NOMO-1 (cell line): ENCODE measurements at regions not wholly inside any gene's neighbourhood (a gene's known extent, or its start where the extent isn't known, plus 50 kb on each side); places are given as distances from the start of the nearest gene placed in this dataset.

Source experiments
- DNase-seq, 2 experiments: peaks; one replicate each; lab custom pipeline; 2025; ENCODE audit not compliant: unreplicated experiment in 2 of 2; lab: John Stamatoyannopoulos, UW

DNA sequence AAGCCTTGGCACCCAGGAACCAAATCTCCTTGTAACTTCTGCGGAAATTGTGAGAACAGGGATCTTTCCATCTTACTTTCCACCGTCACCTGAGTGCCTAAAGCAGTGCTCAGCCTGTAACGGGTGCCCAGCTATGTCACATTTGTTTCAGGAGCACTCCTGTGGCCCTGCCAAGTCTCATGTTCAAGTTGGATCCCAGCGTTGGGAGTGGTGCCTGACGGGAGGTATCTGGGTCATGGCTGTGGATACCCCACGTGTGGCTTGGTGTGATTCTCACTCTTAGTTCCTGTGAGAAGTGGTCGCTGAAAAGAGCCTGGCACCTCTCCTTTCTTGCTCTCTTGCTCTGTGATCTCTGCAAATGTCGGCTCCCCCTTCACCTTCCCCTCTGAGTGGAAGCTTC, 114.9 kb downstream of the UQCRFS1 start:
- no peak for DNase-seq

DNA sequence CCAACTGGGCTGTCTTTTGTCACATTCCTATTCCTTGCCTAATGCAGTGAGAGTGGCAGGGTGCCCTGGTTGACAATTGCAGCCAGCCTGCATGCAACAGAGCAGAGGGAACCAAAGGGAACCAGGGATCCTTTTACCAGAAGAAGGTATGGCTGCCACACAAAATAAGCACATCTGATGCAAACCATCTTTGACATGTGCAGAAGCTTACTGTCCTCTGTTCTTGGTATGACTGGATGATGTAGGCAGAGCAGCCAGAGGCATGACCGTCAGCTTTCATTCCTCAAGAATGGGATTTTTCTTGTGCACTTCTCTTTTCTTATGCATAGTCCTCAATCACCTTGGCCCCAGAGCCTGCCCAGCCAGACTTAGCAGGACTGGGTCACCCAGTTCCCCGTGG, 116.1 kb downstream of the UQCRFS1 start:
- no peak for DNase-seq

DNA sequence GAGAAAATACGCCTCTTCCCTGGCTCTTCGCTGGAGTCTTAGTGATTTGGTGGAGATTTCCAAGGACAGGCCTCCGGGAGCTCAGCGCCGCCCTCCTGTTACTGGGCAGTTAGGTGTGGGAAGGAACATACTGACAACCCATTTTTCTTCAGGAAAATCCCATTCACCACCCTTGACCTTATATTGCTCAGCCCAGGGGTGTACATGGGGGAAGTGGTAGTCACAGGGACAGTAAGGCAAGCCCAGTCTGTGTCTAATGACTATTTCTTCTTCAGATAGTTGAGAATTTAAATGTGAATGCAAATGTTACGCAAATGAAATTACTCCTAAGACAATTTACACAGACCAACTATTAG, 119.4 kb downstream of the UQCRFS1 start:
- no peak for DNase-seq

DNA sequence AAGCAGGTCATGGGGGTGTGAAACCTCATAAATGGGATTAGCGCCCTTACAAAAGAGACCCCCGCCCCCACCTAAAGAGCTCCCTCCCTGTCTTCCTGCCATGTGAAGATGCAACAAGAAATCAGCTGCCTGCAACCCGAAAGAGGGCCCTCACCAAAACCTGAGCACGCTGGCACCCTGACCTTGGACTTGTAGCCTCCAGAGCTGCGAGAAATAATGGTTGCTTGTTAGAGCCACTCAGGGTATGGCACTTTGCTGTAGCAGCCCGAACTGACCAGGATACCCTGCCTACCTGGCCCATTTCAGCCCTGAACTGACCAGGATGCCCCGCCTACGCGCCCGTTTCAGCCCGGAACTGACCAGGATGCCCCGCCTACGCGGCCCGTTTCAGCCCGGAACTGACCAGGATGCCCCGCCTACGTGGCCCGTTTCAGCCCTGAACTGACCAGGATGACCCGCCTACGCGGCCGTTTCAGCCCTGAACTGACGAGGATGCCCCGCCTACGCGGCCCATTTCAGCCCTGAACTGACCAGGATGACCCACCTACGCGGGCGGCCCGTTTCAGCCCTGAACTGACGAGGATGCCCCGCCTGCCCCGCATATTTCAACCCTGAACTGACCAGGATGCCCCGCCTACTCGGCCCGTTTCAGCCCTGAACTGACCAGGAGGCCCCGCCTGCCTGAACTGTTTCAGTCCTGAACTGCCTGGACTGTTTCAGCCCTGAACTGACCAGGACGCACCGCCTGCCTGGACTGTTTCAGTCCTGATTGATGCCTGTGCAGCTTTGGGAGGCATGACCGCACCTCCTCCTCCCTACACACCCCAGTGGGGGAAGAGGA, 120.0 kb downstream of the UQCRFS1 start:
- no peak for DNase-seq

DNA sequence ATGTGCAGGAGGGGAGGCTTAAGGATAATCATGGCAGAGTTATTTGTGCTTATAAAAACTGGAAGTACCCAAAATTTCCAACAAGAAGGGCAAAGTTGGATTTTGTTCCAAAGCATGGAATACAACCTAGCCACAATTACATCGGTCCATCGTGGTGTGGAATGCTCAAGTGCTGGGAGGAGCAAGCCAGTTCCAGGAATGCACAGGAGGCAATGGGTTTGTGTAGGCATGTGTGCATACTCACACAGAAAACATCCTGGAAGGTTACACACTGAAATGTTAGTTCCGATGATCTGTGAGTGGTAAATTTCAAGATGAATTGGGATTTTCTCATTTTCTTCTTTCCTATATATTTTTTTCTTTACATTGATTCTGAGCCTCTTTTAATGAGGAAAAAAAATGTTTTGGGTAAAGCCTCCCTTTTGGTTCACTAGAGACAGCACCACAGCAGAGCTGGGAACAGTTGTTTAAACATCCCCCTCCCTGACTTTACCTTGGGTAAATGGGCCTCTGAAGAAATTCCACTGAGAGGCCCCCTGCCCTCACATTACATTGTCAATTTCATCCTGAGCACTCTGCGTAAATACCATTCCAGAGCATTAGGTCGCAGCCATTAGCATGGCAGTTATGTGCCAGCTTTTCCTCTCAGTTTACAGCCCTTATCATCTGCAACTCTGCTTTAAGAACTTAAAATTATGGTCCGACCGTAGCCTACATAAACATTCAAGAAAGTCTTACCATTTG, 122.0 kb downstream of the UQCRFS1 start:
- DNase-seq = no peak

DNA sequence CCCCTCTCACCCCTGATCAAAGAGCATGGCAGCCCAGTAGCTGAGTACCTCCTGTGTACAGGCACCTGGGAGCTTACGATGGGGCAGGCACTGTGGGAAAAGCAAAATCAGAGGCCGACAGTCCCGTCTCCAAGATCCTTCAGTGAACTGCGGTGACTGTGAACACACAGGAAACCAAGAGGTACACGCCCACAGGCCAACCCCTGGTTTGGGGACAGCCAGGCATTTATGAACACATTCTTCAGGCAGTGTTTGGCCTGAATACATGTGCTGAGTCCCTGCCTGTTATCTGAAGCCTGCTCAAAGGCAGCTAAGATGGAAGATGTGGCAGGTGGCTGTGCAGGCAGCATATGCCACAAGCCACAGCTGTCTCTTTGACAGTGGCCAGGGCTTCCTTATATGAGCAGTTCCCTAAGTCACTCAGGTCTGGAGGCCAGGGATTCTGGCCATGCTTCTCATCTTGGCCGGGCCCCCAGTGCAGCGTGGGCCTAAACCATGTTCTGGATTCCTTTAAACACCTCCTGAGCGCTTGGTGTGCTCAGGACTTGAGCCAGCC, 123.6 kb downstream of the UQCRFS1 start:
- no peak for DNase-seq

DNA sequence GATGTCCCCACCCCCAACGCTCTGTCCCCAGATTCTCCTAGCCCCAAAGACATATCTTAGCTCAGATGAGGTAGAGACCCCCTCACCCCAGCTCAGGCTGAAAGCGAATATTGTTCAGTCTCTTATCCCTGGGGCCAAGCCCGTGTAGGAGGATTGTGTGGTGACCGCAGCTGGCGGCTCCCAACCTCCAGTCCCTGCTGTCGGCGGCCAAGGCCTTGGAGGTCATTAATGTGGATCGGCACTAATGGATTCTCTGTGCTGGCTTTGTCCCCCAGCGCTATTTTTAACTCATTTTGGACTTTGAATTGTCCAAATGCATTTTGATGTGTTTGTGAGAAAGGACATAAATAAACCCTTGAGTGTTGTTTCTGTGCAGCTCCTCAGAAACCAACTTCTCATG, 124.2 kb downstream of the UQCRFS1 start:
- DNase-seq = no peak

DNA sequence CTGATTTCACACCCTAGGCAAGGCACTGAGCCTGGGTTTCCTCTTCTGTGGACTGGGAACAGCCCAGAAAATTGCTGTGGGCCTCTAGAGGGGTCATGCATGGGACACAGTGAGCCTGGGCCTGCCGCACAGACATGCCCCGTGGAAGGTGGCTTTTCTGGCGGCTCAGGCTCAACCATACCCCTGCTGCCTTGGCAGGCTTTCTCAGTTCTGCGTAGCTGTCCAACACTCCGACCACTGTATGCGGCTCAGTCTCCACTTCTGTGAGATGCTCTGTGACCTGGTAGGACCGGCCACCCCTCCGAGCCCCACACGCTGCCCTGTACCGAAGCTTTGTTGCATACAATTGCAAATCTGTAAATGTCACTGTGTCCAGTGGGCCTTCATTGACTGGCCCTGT, 126.3 kb downstream of the UQCRFS1 start:
- no peak for DNase-seq

DNA sequence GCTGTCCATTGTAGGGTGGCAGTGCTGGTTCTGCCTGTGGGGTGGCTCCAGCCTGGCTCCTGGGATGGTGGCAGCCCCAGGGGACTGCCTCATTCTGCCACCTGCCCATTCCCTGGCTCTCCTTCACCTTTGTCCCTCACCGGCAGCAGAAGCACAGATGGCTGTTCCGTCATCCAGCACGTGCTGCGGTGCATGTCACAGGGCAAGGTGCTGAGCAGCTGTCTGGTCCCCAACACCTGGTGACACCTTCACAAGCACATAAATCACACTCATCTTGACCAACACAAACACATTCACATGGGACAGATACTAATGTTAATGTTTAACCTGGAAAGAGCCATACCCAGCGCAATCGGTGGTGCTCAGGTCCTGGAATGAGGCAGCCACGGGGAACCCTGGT, 126.8 kb downstream of the UQCRFS1 start:
- no peak for DNase-seq

DNA sequence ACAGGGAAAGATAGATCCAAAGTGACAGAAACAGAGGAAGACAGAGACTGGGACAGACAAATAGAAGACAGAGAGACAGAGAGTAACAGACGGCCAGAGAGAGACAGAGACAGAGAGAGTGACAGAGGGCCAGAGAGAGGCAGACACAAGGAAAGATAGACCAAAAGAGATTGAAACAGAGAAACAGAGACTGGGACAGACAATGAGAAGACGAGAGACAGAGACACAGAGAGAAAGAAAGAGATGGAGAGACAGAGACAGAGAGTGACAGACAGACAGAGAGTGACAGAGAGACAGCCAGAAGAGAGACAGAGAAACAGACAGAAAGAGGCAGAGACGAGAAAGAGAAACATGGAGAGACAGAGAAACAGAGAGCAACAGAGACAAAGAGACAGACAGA, 127.3 kb downstream of the UQCRFS1 start:
- no peak for DNase-seq

DNA sequence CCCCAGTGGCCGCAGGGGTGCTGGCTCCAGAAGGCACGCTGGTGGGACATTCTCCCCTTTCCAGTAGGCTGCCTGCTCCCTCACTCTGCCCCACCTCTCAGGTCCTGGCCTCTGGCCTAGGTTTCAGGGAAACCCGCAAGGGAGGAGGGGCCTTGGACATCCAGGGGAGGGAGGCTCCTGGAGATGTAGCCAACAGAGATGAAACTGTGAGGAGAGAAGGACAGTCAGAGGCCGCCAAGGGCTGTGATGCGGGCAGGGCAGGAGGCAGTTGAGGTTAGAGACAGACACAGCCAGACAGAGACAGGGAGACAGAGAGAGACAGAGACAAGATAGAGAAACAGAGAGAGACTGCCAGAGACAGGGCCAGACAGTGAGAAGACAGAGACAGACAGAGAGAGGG, 127.7 kb downstream of the UQCRFS1 start:
- DNase-seq = no peak

DNA sequence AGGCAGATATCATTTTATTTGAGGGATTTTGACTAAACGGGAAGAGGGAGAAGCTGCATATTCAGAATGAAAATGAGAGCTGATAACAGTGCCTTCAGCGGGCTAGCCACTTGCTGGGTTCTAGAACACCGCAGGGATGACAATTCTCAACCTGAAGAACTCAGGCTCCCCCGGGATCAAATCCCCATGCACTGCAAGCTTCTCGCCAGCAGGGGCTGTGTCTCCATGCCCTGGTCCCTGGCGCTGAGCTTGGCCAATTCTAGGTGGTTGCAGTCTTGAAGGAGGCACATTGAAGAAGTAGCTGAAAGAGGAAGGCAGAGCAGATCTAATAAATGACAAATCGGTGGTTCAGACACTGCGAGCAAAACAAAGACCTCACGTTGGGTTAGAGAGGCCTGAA, 128.7 kb downstream of the UQCRFS1 start:
- DNase-seq = no peak

DNA sequence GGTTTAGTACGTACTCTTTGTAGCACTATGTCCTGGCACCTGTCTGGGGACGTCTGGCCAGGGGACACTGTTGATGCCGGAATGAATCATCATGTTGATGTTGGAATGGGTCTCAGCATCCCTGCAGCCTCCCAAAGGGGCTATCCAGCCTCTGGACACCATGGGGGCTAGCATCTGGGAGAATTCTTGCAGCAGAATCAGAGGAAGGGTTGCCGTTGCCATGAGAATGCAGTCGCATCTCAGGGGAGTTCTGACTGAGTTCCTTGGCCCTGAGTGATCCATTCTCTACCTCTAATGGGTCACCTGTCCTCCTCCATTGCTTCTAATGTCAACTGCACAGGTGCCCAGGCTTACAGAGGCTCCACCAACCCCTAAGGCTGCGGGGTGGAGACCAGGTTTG, 129.1 kb downstream of the UQCRFS1 start:
- DNase-seq = no peak

DNA sequence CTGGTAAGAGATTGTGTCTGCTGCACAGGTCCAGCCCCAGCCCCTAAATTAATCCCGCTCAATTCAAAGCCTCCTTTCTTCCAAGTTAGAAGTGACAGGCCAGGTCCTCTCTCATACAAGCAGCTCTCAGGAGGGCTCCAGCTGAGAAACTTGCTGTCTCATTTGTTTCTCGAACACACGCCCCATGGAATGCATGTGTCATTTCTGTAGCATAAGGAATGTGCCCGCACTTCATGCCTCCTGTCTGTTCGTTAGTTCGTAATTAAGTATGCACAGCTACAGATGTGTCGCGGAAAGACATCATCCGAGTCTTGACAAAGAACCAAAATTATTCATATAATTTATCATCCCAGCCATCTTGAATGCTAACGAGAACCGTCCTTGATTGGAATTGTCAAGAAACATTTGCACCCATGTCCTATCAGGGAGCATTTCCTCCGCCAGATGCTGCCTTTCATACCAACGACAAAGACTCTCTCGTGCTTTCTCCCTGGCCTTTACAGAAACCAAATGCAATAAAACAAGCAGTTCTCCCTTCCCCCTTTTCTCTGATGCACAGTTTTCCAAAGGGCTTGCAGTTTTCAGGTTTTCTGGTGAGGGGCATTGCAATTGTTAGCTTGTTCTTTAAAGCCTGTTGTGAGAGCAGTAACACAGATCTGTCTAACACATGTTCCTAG, 133.5 kb downstream of the UQCRFS1 start:
- DNase-seq = no peak

DNA sequence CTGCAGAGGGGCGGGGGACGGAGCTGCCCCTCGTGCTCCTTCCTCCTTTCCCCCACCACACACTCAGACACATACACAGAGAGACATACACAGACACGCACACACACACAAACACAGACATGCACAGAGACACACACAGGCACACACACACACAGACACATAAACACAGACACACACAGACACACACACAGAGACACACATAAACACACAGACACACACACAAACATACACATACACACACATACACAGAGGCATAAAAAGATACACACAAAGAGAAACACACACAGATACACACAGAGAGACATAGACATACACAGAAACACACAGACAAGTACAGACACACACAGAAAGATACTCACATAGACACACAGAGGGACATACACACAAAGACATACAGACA, 136.0 kb downstream of the UQCRFS1 start:
- no peak for DNase-seq

DNA sequence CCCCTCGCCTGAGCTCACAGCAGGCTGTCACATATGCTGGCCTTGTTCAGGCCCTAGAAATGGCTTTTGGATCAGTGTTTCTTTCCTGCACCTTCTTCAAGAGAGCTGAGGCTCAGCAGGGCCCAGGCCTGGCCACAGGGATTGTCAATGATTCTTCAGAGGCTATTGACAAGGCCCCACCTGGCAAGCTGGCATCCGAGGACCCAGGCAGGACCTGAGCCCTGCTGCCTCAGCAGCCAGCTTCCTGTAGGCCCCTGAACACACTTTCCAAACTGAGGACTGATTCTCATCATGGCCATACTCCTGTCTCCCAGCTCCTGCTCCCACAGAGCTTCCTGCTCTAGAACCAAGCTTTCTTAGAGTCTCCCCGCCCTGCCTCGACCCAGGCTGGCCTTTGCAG, 136.8 kb downstream of the UQCRFS1 start:
- DNase-seq = no peak

DNA sequence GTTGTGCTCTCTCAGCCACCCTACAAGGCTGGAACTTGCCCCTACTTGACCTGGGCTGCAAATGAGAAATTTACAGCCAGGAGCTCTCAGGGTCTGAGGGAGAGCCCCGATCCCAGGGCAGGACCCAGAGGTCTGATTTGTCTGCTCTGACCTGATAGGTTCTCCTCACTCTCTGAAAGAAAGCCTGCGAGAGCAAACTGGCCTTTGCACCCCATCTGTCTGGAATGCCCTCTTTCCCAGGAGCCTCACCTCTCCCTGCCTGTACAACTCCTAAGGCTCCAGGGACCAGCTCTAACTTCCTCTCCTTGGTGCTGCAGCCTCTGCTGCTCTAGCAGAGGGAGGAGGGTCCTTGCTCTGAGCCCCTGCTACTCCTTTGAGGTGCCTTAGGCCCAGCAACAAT, 137.8 kb downstream of the UQCRFS1 start:
- DNase-seq = no peak

DNA sequence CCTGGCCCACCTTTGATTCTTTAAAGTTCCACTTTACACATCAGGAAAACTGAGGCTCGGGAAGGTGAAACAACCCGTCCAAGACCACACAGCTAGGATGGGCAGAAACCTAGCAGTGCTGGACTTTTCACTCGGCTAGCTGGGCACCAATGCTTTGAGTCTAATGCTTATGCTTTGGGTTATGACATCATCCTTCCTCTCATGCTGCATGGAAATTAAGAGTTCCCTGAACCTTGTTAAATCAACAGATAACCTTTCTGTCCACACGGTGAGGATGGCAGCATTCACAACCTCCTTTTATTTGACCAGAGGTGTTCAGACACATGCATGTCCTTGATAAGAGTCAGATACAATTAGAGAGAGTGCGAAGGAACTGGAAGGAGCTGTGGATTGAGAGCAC, 138.4 kb downstream of the UQCRFS1 start:
- DNase-seq = no peak

DNA sequence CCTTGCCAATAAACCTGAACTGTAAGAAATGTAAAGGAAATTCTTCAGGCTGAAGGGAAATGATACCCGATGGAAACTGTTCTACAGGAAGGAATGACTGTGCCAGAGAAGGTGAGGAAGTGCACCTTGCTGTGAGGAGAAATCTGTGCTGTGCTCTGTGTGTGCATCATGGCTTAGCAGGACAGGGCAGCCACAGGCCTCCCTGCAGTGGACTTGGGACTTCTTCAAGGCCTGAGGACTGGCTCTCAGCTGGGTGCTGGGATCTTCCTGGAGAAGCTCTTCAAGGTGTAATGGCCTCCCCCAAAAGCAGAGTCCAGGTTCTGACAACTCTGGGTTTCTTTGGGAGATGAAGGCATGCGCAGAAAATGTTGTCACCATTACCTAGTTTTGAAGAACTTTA, 145.1 kb downstream of the UQCRFS1 start:
- DNase-seq = no peak

DNA sequence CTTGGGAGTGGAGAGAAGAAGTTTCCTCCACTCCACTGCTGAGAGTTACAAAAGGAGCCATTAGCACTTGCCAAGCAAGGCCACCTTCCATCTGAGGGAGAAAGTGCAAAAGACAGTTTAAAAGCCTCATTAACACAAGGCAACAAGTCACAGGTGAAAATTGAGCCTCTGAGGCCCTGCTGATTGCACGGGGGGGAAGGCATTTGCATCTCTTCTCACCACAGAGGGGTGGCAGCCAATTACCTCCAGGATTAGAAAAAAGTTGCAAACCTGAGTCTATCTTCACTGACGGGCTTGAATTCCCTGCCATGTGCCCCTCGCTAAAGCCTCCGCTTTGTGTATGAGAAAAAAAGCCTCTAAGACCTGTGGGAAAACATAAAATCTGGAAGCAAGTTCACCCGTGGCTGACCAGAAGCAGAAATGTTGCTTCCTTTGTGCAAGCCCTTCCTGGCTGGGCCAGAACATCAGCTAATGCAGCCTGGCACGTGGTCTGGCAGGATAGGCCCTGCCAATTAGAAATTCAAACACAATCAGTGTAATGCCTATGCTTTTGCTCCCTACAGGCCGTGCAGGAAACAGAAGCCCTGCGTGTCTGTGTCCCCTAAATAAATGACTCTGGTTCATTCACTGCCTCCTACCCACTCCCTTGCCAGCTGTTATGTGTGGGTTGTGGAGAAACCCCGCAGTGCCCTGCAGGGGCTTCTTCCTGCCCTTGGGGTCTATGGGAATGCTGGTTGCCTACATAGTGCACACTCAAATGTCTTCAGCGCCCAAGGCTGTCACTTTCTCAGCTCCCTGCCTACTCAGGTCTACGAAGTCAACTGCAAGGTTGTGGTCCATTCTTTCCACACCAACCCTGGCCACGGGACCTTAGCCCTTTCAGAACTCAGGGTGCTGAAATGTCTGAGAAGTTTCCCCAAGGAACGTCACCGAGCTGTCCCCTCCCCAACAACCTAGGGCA, 150.2 kb downstream of the UQCRFS1 start:
- no peak for DNase-seq
